ENCODE measurements at regions not wholly inside any gene's neighbourhood (a gene's known extent, or its start where the extent isn't known, plus 50 kb on each side); places are given as distances from the start of the nearest gene placed in this dataset.
"Not testable (repeated sequence)": the region's sequence is repeated elsewhere in the genome, so short reads cannot be mapped to it uniquely, and the experiment has no call there.

DNA sequence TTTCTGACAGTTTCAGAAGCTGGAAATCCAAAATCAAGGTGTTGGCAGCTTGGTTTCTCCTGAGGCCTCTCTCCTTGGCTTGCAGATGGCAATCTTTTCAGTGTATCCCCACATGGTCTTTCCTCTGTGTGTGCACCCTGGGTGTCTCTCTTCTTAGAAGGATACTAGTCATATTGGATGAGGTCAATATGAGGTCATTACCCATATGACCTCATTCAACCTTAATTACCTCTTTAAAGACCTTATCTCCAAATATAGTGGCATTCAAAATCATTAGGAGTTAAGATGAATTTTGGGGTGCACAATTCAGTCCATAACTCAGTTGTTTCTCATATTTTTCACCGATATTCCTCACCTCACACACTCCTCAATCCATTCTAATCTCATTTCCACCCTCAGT lies 92.4 kb upstream of the TGM3 start:
- no peak for DNase-seq

DNA sequence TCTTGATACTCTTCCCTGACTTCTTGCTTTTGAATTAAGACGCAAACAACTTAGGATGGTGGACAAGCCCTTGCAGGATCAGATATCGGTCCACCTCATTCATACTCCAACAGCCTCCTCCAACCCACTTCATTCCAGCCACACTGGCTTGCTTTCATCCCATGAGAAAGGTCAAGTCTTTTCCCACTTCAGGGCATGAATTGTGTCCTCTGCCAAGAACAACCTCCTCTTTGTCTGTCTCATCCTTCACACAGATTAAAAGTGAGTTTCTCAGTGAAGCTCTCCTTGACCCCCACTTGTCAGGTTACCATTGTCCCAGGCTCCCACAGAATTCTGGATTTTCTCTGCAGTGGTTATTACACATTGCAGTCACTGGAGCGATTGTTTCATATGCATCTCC lies 91.8 kb upstream of the TGM3 start:
- no peak for DNase-seq

DNA sequence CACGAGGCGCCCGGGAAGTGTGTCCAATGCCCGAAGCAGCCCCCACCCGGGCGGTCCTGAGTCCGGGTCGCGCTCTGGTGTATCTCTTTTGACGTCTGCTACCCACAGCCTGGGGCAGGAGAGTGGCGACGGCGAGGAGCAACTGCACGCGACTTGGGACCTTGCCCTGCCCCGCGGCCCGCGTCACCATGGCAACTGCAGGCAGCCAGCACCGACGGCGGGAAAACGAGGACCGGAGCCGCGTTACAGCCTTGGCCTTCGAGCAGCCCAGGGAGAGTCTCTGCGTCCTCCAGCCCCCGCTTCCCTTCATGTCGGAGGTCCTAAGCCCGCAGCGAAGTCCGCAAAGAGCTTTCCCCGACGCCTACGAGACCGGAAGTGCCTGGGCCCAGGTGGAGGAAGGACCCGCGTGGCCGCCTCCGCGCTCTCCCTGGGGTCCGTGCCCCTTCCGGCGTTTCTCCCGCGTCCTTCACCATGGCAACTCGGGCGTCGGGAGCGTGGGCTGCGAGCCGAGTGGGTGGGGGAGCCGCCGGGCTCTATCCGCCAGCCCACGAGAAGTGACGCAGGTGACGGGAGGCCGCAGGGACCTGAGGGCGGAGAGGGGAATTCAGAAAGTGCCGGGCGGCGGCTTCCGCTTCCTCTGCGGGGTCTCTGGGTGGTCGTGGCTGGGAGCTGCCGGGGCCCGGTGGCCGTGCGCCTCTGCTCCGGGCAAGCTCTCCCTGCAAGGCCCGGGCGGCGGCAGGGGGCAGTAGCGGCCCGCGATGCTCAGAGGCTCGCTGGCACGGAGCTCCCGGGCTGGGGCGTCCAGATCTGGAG lies 88.6 kb upstream of the TGM3 start:
- peak; percentile 90 for DNase-seq

DNA sequence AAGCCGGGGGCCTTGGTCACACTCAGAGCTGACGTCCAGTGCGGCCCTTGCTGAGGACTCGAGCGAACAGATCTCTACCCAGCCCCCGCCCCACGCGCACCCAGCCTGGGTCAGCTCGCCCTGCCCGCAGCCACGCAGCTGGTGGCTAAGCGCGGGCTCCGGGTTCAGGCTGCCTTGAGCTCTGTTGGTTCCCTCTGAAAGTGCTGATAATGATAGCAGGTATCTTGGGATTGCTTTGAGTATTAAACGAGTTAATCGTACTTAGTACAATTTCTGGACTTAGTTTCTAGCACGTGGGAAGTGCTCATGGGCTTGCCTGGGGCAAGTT lies 88.1 kb upstream of the TGM3 start:
- no peak for DNase-seq

DNA sequence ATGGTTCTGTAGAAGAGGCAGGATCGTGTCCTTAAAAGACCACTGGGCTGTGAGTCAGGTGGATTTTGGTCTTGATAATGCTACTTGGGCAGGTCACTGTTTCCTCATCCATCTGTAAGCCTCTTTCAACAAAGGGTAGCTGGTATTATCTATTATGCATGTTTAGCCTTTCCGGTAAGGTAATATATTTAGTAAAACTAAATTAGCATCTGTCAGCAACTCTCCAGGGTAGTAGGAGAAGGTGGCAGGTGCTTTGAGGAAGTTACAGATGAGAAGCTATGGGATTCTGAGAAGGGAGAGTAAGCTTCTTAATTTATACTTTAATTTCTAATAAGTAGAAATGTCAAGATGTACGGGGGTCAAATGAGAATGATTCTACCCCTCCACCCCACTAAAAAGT lies 86.9 kb upstream of the TGM3 start:
- no peak for DNase-seq

DNA sequence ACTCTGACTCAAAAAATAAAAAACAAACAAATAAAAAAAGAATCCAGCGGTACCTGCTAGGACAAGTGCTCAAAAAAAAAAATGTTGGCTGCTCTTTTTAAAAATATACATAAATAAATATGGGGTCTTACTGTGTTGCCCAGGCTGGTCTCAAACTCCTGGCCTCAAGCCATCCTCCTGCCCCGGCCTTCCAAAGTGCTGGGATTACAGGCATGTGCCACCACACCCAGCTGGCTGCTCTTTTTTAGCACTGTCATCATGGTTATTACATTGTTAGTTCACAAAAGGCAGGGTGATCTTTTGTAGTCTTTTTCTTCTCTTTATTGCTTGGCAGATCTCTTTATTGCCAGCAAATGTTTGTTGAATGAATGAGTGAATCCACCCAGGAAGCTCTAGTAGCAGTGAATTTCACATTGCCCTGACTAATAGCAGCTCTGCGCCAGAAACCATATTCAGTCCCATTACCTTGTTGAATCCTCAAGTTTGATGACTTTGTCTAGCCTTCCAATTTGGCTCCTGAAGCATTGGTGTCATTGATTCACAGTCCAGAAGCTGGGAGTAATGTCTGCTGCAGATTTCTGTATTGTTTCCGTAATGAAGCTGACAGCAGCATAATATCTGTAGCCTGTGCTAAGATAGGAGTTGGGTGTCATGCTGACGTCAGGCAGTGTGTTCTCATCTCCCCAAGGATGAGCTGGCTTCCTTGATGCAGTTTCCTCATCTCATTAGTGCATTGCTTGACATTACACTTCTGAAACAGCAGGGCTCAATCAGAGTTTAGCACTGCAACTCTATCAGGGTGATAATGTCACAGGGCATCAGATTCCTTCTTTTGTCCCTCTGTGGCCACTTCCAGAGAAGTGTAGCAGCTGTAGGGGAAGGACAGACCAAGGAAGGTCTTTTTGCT lies 84.9 kb upstream of the TGM3 start:
- DNase-seq, result no peak

DNA sequence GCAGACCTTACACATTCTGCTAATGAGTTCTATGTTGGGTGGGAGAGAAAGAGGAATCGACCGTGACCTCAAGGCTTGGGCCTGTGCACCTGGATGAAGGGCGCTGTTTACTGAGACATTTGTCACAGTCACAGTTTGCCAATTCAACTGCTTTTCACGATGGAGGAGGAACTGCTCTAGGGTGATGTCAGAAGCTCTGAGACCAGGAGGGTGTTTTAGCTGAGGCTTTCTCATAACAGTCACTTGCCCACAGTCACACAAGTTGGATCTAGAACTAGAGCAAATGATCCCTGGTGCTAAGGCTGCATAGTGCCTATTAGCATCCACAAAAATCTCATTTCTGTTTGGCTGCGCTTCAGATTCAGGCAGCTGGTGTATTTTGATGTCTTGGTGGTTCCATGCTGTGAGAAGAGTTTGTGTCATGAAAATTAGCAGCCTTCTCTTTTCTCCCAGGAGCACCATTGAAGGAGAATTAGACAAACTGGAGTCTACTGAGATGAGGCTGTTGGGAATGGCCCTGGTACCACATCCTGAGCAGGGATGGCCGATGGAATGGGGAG lies 83.3 kb upstream of the TGM3 start:
- no peak for DNase-seq

DNA sequence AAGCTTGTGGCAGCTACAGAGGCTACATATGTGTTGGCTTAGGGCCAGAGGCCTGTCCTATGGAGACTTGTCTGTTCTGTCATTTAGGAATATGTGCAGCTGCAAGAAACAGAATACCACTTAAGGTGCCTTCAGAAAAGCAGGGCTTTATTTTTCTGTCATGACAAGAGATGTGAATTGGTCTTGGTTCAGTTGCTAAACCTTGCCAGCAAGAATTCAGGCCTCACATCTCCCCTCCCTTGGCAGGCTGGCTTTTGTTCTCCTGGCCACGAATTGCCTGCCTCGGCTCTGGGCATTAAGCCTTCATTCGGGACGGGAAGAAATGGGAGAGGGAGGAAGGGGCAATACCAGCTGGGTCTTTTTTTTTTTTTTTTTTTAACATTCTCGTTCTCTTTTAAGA lies 82.4 kb upstream of the TGM3 start:
- DNase-seq, result no peak

DNA sequence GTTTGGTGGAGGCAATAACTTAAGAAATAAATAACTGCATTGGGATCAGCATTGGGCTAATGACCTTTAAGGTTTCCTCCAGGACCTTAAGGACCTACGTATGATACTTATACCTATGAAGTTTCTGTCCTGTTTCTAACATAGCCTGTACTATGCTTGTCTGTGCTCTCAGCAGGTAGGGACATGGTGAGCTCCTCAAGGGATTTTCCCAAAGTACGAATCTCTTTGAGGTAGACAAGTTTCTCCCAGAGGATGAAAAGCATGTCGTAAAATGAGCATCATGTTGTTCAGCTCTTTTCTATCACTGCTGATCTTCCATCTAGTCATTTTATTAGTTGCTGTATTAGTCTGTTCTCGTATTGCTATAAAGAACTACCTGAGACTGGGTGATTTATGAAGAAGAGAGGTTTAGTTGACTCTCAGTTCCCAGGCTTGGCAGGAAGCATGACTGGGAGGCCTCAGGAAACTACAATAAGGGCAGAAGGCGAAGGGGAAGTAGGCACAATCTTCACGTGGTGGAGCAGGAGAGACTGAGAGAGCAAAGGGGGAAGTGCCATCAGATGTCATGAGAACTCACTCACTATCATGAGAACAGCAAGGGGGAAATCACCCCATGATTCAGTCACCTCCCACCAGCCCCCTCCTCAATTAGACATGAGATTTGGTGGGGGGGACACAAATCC lies 77.8 kb upstream of the TGM3 start:
- DNase-seq, result no peak

DNA sequence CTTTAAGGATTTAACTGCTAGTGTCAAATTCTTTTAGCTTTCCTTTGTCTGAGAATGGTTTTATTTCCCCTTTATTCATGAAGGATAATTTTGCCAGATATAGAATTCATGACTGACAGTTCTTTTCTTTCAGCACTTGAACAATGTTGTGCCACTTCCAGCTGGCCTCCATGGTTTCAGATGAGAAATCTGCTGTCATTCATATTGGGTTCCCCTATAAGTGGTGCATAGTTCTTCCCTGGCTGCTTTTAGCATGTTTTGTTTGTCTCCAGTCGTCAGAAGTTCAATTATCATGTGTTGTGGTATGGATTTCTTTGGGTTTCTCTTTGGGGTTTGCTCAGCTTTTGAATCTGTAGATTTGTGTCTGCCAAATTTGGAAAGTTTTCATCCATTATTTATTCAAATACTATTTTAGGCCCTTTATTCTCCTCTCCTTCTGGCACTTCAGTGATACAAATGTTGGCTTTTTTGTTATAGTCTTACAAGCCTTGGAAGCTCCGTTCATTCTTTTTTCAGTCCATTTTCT lies 76.3 kb upstream of the TGM3 start:
- no peak for DNase-seq

DNA sequence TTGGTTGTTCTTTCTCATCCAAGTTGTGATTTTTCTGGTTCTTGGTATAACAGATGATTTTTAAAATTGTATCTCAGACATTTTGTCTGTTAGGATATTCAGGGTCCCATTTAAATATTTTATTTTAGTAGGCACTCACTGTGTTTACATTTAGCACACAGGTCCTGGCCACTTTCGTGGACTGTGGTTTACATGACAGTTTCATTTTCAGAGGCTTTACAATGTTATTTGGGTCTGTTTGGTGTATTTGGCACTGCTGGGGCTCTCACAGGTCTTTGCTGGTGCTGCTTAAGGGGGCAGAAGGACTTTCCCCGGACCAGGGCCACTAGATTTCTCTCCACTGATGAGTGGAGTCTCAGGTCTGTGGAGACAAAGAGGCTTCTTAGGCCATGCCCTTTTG lies 75.5 kb upstream of the TGM3 start:
- no peak for DNase-seq

DNA sequence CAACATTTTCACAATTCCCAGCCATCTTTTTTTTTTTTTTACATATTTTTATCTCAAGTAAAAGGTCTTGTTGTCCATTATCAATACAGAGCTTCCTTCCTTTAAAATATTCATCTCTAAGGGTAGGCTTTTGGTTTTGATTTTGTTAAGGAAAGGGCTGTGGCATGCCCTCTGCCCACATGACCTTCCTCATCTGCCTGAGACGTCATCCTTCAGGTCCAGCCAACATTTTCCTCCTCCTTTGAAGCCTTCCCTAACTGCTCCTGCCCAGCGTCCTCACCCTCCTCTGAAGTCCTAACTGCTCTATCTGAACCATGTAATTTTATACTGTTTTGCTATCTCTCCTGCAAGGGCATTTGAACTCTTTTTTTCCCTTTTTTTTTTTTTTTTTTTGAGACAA lies 73.9 kb upstream of the TGM3 start:
- no peak for DNase-seq

DNA sequence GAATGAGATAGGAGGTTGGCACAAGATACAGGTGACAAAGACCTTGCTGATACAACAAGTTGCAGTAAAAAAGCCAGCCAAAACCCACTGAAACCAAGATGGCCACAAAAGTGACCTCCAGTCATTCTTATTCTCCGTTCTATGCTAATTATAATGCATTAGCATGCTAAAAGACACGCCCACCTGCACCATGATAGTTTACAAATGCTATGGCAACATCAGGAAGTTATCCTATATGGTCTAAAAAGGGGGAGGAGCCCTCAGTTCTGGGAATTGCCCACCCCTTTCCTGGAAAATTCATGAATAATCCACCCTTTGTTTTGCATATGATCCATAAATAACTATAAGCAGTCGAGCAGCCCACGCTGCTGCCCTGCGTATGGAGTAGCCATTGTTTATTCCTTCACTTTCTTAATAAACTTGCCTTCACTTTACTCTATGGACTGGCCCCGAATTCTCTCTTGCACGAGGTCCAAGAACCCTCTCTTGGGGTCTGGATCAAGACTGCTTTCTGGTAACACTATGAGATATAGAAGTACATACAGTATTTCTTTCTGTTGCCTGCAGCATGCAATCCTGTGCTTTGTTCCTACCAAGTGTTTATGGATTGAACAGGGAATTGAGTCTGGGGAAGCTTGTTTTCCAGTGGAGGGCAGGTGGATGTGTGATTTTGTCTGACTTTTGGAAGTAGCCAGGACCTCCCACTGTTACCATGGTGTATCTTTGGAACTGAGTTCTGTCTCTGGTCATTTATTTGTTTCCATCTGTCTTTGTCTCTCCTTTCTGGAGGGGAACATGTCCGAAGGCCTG lies 72.0 kb upstream of the TGM3 start:
- no peak for DNase-seq

DNA sequence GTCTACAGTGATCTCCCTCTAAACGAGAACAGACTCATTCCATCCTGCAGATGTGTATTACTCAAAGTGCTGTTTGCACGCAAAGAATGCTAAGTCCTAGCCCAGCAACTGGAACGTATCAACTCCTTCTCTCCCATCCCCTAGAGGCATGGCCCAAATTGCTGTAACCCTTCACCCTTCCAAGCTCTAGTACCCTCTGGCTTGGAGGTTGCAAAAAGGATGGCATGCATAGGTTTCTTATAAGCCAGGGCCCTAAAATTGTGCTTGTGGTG lies 71.5 kb upstream of the TGM3 start:
- DNase-seq, result no peak

DNA sequence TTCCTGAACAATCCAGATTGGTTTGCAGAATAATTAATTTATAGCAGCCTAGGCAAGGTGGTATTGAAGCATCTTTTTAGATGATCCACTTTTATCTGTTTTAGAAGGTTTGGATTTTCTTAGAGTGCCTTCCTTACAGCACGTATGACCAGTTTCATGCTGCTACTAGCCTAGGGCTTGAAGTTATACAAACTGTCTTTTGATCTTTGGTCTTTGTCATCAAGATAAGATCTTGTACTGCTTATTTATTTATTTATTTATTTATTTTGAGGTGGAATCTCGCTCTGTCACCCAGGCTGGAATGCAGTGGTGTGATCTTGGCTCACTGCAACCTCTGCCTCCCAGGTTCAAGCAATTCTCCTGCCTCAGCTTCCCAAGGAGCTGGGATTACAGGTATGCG lies 68.5 kb upstream of the TGM3 start:
- not testable (repeated sequence) for DNase-seq

DNA sequence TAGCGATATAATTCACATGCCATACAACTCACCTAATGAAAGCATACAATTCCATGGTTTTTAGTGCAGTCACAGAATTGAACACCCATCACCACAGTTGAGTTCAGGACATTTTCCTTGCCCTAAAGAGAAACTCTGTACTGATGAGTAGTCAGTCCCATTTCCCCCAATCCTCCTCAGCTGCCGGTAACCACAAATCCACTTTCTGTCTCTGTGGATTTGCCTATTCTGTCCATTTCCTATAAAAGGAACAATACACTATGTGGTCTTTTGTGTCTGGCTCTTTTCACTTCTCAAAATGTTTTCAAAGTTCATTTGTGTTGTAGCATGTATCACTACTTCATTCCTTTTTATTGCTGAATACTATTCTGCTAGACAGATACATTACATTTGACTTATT lies 67.9 kb upstream of the TGM3 start:
- no peak for DNase-seq

DNA sequence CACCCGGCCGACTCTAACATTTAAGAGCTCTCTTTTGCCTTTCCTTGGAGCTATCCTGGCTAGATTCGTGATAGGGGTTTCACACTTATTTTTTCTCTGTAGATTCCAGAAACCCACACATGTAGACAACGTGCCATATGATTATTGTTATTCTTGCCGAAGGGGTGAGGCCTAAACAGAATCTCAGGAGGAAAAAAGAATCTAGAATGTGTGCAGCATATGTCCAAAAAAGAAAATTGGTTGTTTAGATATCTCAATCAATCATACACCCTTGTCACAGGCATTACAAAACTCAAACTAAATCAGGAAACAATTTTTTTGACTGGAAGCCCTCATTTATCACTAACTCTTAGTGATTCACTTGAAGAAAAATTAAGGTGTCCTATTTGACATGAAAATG lies 66.9 kb upstream of the TGM3 start:
- DNase-seq, result no peak

DNA sequence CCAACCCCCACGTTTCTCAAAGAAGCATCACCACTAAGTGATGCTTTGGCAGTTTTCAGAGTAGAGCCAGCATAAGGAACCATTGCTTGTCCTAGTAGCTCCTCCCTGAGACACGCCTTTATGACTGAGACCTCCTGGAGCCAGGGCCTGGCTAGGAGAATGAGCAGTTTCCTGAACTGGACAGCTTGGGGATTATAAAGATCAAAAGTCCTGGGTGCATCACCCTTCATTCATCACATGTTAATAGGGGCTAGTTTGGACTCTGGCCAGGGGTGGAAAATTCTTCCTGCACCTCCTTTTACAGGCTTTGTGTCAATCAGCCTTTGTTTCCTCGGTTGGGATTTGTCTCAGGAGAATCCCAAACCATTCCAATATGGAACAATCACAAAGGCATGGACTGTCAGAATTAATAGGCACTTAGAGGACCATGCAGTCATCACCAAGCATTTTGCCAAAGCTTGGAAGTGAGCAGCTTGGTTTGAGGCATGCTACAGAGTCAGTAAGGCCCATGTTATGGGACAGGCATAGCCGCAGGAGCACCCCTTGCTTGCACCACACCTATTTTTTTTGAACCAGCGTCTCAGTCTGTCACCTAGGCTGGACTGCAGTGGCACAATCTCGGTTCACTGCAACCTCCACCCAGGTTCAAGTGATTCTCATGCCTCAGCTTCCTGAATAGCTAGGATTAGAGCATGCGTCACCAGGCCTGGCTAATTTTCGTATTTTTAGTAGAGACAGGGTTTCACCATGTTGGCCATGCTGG lies 64.9 kb upstream of the TGM3 start:
- DNase-seq, result no peak

DNA sequence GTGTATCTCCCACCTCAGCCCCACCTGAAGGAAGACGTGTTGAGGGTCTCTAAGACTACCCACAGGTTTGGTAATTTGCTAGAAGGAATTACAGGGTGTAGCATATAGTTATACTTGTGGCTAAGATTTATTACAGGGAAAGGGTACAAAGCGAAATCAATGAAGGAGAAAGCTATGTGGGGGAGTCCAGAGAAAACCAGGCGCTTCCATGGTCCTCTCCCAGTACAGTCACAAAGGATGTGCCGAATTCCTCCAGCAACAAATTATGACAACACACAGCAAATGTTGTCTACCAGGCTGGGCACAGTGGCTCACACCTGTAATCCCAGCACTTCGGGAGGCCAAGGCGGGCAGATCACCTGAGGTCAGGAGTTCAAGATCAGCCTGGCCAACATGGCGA lies 64.1 kb upstream of the TGM3 start:
- DNase-seq, result no peak

DNA sequence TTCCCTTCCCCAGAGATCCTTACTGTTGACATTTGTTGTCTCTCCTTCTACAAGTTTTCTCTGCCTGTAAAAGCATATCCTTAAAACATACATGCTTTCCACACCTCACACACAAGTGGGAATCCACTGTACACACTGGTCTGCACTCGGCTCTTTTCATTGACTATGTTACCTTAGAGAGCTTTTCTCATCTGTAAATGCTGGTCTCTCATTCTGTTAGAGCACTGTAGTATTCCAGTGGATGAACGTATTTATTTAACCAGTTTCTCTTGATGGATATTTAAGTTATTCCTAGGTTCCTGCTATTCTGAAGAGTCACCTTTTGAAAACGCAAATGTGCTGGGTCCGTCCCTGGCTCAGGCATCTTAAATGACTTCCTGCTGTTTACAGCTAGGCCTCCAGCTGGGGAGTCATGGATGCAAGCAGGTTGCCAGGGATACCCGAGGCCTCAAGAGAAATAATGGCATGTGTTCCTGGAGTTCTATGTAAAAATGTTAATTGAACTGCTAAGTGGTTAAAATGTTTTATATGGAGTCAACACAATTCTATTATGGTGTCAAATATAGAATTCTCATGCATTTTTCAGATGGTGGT lies 61.1 kb upstream of the TGM3 start:
- DNase-seq, result no peak

DNA sequence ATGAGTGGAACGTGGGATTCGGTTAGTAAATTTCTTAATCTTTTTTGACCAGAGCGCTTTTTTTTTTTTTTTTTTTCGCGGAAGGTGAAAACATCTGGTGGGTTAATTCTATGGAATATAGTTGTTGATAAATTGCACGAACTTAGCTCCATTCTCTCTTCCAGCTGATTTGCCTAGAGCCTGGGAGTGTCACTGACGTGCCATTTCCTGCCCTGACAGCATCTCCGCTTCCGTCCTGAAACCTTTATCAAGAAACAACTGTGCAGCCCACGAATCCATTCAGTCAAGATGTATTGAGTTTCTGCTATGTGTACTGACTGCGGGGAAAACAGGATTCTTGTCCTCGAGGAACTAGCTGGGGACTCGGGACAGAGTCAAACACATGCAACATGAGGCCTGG lies 59.5 kb upstream of the TGM3 start:
- DNase-seq, result no peak

Data from right forelimb (tissue), 1 donor.